K562 (cell line): ENCODE measurements at regions not wholly inside any gene's neighbourhood (a gene's known extent, or its start where the extent isn't known, plus 50 kb on each side); places are given as distances from the start of the nearest gene placed in this dataset.
"Not testable (repeated sequence)": the region's sequence is repeated elsewhere in the genome, so short reads cannot be mapped to it uniquely, and the experiment has no call there.

ENCODE experiments used
- ATAC-seq: fragments of 200-7000 bp; cut with Tn5 transposase; 3 replicates; pipeline ENCODE4 v1.9.1; 2020; ENCODE audit warnings: moderate library complexity
- BruUV-seq: library from RNA; stranded (reverse); fragments of 400-500 nt; replicated peaks from 2 replicates; lab custom pipeline; 2021; lab: Mats Ljungman, UMichigan
- CTCF ChIA-PET: fragments of 300-600 bp; formaldehyde crosslinking; extraction: SDS; loops from one replicate; lab custom pipeline; 2021; ENCODE audit warnings: low intra/inter-chr PET ratio; lab: Yijun Ruan, JAX
- POLR2A ChIA-PET: fragments of 300-600, 350-650 bp; sonication (Branson Sonifier 250); formaldehyde crosslinking; extraction: SDS; loops from one replicate; lab custom pipeline; 2021; ENCODE audit warnings: antibody characterized with exemption, inconsistent platforms; lab: Yijun Ruan, JAX
- DNase-seq, 4 experiments: peaks; one replicate each; pipeline versions ENCODE4 v3.0.0 to v3.0.0-alpha.2; 2011 to 2018; ENCODE audit warnings: low spot score in 3 of 4, mixed read lengths in 3 of 4; ENCODE audit errors: extremely low read depth in 1 of 4
- FAIRE-seq: peaks from 2 replicates; lab custom pipeline; 2011; peaks lifted over from hg19 to GRCh38; lab: Jason Lieb, UNC
- H2AFZ ChIP-seq: 2 replicates; pipeline ENCODE4 v1.6.0; 2011; ENCODE audit warnings: low read depth, low read length, control low read depth, inconsistent platforms
- H3K27ac ChIP-seq: fragments of 200-600 bp; 3 replicates; pipeline ENCODE4 v1.8.0; 2011; ENCODE audit warnings: low read depth, mild to moderate bottlenecking, control low read depth, inconsistent platforms, low read length, moderate library complexity, mixed read lengths; ENCODE audit errors: extremely low read depth
- H3K27me3 ChIP-seq, 2 experiments: fragments of 300-600 bp in 1 of 2; 2 replicates in 1 of 2; 3 replicates in 1 of 2; pipeline versions ENCODE4 v1.6.0 to v1.8.0; 2011; ENCODE audit warnings: inconsistent platforms in 2 of 2, low read length in 2 of 2, mild to moderate bottlenecking in 1 of 2, mixed read lengths in 1 of 2, moderate library complexity in 1 of 2; ENCODE audit not compliant: control insufficient read depth in 2 of 2, insufficient read depth in 2 of 2
- H3K36me3 ChIP-seq: fragments of 300-600 bp; 3 replicates; pipeline ENCODE4 v1.8.0; 2011; ENCODE audit warnings: mild to moderate bottlenecking, low read length, inconsistent platforms; ENCODE audit not compliant: control insufficient read depth, insufficient read depth
- H3K4me1 ChIP-seq, 2 experiments: fragments of 200-600 bp in 1 of 2; replicated peaks in 1 of 2; 2 replicates in 1 of 2; 3 replicates in 1 of 2; pipeline versions ENCODE4 v1.5.1 to v1.8.0; 2011; ENCODE audit warnings: inconsistent platforms in 2 of 2, low read length in 2 of 2, mild to moderate bottlenecking in 1 of 2, mixed read lengths in 1 of 2, moderate library complexity in 1 of 2; ENCODE audit not compliant: control insufficient read depth in 2 of 2, insufficient read depth in 2 of 2
- H3K4me2 ChIP-seq: 2 replicates; pipeline ENCODE4 v1.6.1; 2011; ENCODE audit warnings: low read length, control low read depth, inconsistent platforms, mixed read lengths; ENCODE audit not compliant: insufficient read depth
- H3K4me3 ChIP-seq: fragments of 200-600 bp; sonication (generic), shearing (Covaris generic); 2 replicates; pipeline ENCODE4 v1.5.1; 2016; ENCODE audit warnings: control low read depth, inconsistent platforms
- H3K79me2 ChIP-seq: fragments of 200-600 bp; 3 replicates; pipeline ENCODE4 v1.8.0; 2011; ENCODE audit warnings: low read length, inconsistent platforms; ENCODE audit not compliant: control insufficient read depth, insufficient read depth
- H3K9ac ChIP-seq, 2 experiments: 2 replicates each; pipeline versions ENCODE4 v1.6.0 to v1.6.1; 2011; ENCODE audit warnings: low read depth in 2 of 2, low read length in 2 of 2, control low read depth in 1 of 2, inconsistent platforms in 1 of 2, mild to moderate bottlenecking in 1 of 2, mixed read lengths in 1 of 2; ENCODE audit not compliant: insufficient read depth in 1 of 2
- H3K9me1 ChIP-seq: one replicate; pipeline ENCODE4 v1.6.0; 2011; ENCODE audit warnings: inconsistent platforms, mild to moderate bottlenecking, low read length, moderate library complexity; ENCODE audit not compliant: control insufficient read depth, insufficient read depth
- H3K9me3 ChIP-seq: replicated peaks from 2 replicates; pipeline ENCODE4 v1.5.1; 2011; ENCODE audit warnings: low read depth, low read length, inconsistent platforms; ENCODE audit not compliant: control insufficient read depth, insufficient read depth
- H4K20me1 ChIP-seq: replicated peaks from 2 replicates; pipeline ENCODE4 v1.6.1; 2011; ENCODE audit warnings: low read length, inconsistent platforms, mixed read lengths; ENCODE audit not compliant: control insufficient read depth, insufficient read depth
- FOXJ3 ChIP-seq: sonication (generic); formaldehyde crosslinking; IDR thresholded peaks from 2 replicates; pipeline ENCODE4 v1.4.0; 2020; ENCODE audit warnings: mild to moderate bottlenecking, missing genetic modification reagents
- ZBTB12 ChIP-seq: fragments of 250-450 bp; sonication (Bioruptor Pico); IDR thresholded peaks from 2 replicates; pipeline ENCODE4 v1.4.0; 2020
- ZNF174 ChIP-seq: fragments of 250-450 bp; sonication (Bioruptor Pico); IDR thresholded peaks from 2 replicates; pipeline ENCODE4 v1.4.0; 2020; ENCODE audit warnings: mild to moderate bottlenecking
- WGBS: fragments of 100-300 bp; shearing (Covaris generic); methylation state at CpG from one replicate; pipeline ENCODE4 v1.1.6; 2016; ENCODE audit warnings: low coverage, mixed read lengths; ENCODE audit not compliant: insufficient coverage; ENCODE audit errors: missing lambda C conversion rate; 5-methylcytosine and 5-hydroxymethylcytosine counted together
- in situ Hi-C: fragments of 300-500 bp; cut with MboI; formaldehyde crosslinking; loops from 4 replicates; pipeline ENCODE4 v1.15.0; 2018; ENCODE audit warnings: inconsistent platforms, mixed read lengths
- intact Hi-C: fragments of 100-400 bp; cut with micrococcal nuclease; formaldehyde crosslinking; loops from 2 replicates; pipeline ENCODE4 v1.14.2; 2022

GRCh38 chr1:228889289-228889688, 154.0 kb downstream of the RHOU start (continued):
- no peak for TF ChIP-seq ZBTB12 (CRISPR knock-in tag)
- no peak for TF ChIP-seq ZNF174 (CRISPR knock-in tag)

- Histone ChIP-seq H3K79me2 (no peaks in the 10 kb centered on the region), H3K4me1 (no peaks in the 10 kb centered on the region), H4K20me1 (no peaks in the 10 kb centered on the region; the same call in 1 of the 2 replicates), H3K9ac (no peak overlapping the region), H3K4me3 (no peak overlapping the region), H3K9me1 (peaks cover 3% of the 10 kb centered on the region), H3K27me3 (peaks cover 5 to 13% of the 10 kb centered on the region in 2 experiments; a peak in 3 of 5 replicates), H2AFZ (no peak overlapping the region), H3K4me2 (no peak overlapping the region), H3K9me3 (no peaks in the 10 kb centered on the region), H3K27ac (no peak overlapping the region), H3K36me3 (no peaks in the 10 kb centered on the region)
- no peak for TF ChIP-seq FOXJ3 (CRISPR knock-in tag)
- ATAC-seq (no peak), DNase-seq (no peak), FAIRE-seq (no peak)
- intact Hi-C loops (no loop called here), in situ Hi-C loops (no loop called here)
- POLR2A ChIA-PET = interaction anchor here (0.8 to 1.2 kb wide), 2 partner anchors 10 to 20 kb away, joined by 3 to 4 read pairs; no protein-coding TSS in a partner anchor
- no TSS peak for BruUV-seq
- CTCF ChIA-PET = no interaction called here
- 5% methylated on average over 16 of the region's 16 CpGs for WGBS
Observed at GRCh38 chr1:228891272-228892034, 156.2 kb downstream of the RHOU start.

GRCh38 chr1:228892200-228892599, 156.9 kb downstream of the RHOU start:
- BruUV-seq = not testable (repeated sequence)

More at GRCh38 chr1:228892200-228892599, 156.9 kb downstream of the RHOU start:
- H2AFZ ChIP-seq, POLR2A ChIA-PET, H3K9ac ChIP-seq, H3K4me1 ChIP-seq, intact Hi-C loops, CTCF ChIA-PET, H3K4me3 ChIP-seq, H3K4me2 ChIP-seq, FAIRE-seq, DNase-seq, in situ Hi-C loops, H3K9me3 ChIP-seq, H3K36me3 ChIP-seq, ATAC-seq, H3K79me2 ChIP-seq, H4K20me1 ChIP-seq, H3K9me1 ChIP-seq, H3K27ac ChIP-seq: not testable (repeated sequence)
- peaks cover 4 to 21% of the 10 kb centered on the region in 2 experiments; a peak in 3 of 5 replicates for H3K27me3 ChIP-seq
- 0% methylated on average over 1 of the region's 4 CpGs for WGBS
